ENCODE measurements at regions not wholly inside any gene's neighbourhood (a gene's known extent, or its start where the extent isn't known, plus 50 kb on each side); places are given as distances from the start of the nearest gene placed in this dataset.

- no peaks in the 10 kb centered on the region for H3K27me3 ChIP-seq (ENCODE audit: insufficient read depth)
- no peaks in the 10 kb centered on the region for H3F3A ChIP-seq (replicated peaks; ENCODE audit: low read depth)
- no peak overlapping the region for H3K27ac Mint-ChIP-seq
- H3K4me2 ChIP-seq: no peak overlapping the region
- DNase-seq (ENCODE audit: low spot score): no peak
- TF ChIP-seq STAT1 (IDR thresholded peaks at IDR 0.05; ENCODE audit: unreplicated experiment) (no peak), CTCF (conservative IDR thresholded peaks at IDR 0.05; ENCODE audit: low read depth in 2 of 2) (no peak), EZH2 (IDR thresholded peaks at IDR 0.05; ENCODE audit: low read depth, unreplicated experiment) (no peak), NANOG (IDR thresholded peaks at IDR 0.05; ENCODE audit: borderline replicate concordance) (no peak), JUNB (IDR thresholded peaks at IDR 0.05; ENCODE audit: unreplicated experiment) (no peak), ZNF114 (CRISPR knock-in tag; IDR thresholded peaks at IDR 0.05) (no peak), ZNF331 (CRISPR knock-in tag; IDR thresholded peaks at IDR 0.05; ENCODE audit: low read depth) (no peak), POLR2AphosphoS5 (IDR thresholded peaks at IDR 0.05; ENCODE audit: low read depth) (no peak), ZNF462 (CRISPR knock-in tag; IDR thresholded peaks at IDR 0.05) (no peak), REST (IDR thresholded peaks at IDR 0.05; ENCODE audit: unreplicated experiment) (no peak)
- H3K4me1 ChIP-seq (ENCODE audit: insufficient read depth): no peaks in the 10 kb centered on the region
- no peaks in the 10 kb centered on the region for H3K79me2 ChIP-seq (replicated peaks; ENCODE audit: insufficient read depth)
- H3K4me1 Mint-ChIP-seq: peaks cover 14% of the 10 kb centered on the region
- no peak overlapping the region for H3K4me3 Mint-ChIP-seq
- no peak overlapping the region for H2AFZ ChIP-seq
- no peak overlapping the region for H3K27ac ChIP-seq (ENCODE audit: low read depth)
- no peak overlapping the region for H3K4me3 ChIP-seq
- H4K20me1 ChIP-seq (replicated peaks; ENCODE audit: insufficient read depth): no peaks in the 10 kb centered on the region
- H3K36me3 Mint-ChIP-seq (ENCODE audit: low read depth): no peaks in the 10 kb centered on the region; the same call in 2 of the 3 replicates
- no peak for ATAC-seq
- H3K36me3 ChIP-seq (ENCODE audit: insufficient read depth): no peaks in the 10 kb centered on the region
- no peaks in the 10 kb centered on the region for H3K9me3 Mint-ChIP-seq
- no peaks in the 10 kb centered on the region for H3K9me2 ChIP-seq (ENCODE audit: insufficient read depth)
- peaks cover 13% of the 10 kb centered on the region for H3K27me3 Mint-ChIP-seq (ENCODE audit: insufficient read depth, low read depth, poor library complexity)
Measured at GRCh38 chr14:101407328-101407727, 154.0 kb upstream of the DIO3 start.
